Astrocyte of the cerebellum (primary cell): ENCODE measurements at regions not wholly inside any gene's neighbourhood (a gene's known extent, or its start where the extent isn't known, plus 50 kb on each side); places are given as distances from the start of the nearest gene placed in this dataset.

Source experiments
- DNase-seq: peaks from one replicate; pipeline ENCODE4 v3.0.0-alpha.2; 2011; ENCODE audit warnings: low read depth
- H3K4me3 ChIP-seq: 2 replicates; pipeline ENCODE4 v1.5.1; 2011; ENCODE audit warnings: mild to moderate bottlenecking, low read depth, low read length, moderate library complexity
- CTCF ChIP-seq: IDR thresholded peaks from 2 replicates; pipeline ENCODE4 v1.5.1; 2012; ENCODE audit warnings: low read length, low read depth, moderate library complexity, mild to moderate bottlenecking; ENCODE audit errors: missing control alignments
- in situ Hi-C: cut with HindIII; loops from 2 replicates; pipeline ENCODE4 v1.10.0; 2017; ENCODE audit warnings: low sequenced_read_pairs

- DNase-seq, result no peak
- no peak for TF ChIP-seq CTCF
- no peak overlapping the region for H3K4me3 ChIP-seq
- in situ Hi-C loops, result no loop called here
Observed at GRCh38 chr1:79312438-79312837, 305.9 kb upstream of the ADGRL4 start.

- DNase-seq, result no peak
- H3K4me3 ChIP-seq, result no peak overlapping the region
- in situ Hi-C loops, result no loop called here
- TF ChIP-seq CTCF, result no peak
Observed at GRCh38 chr1:79310609-79311008, 304.1 kb upstream of the ADGRL4 start.

- no peak for TF ChIP-seq CTCF
- H3K4me3 ChIP-seq, result no peak overlapping the region
- DNase-seq, result no peak
- in situ Hi-C loops, result no loop called here
Observed at GRCh38 chr1:79304131-79304530, 297.6 kb upstream of the ADGRL4 start.

GRCh38 chr1:79303040-79303439, 296.5 kb upstream of the ADGRL4 start:
- in situ Hi-C loops, result no loop called here
- no peak for DNase-seq
- no peak for TF ChIP-seq CTCF

GRCh38 chr1:79302380-79302930, 295.9 kb upstream of the ADGRL4 start:
- DNase-seq, result no peak
- H3K4me3 ChIP-seq, result no peak overlapping the region
- in situ Hi-C loops, result no loop called here
- no peak for TF ChIP-seq CTCF

More at GRCh38 chr1:79303040-79303439, 296.5 kb upstream of the ADGRL4 start:
- no peak overlapping the region for H3K4me3 ChIP-seq

GRCh38 chr1:79295967-79296366, 289.4 kb upstream of the ADGRL4 start:
- in situ Hi-C loops, result no loop called here
- TF ChIP-seq CTCF, result no peak

More at GRCh38 chr1:79295967-79296366, 289.4 kb upstream of the ADGRL4 start:
- DNase-seq, result no peak
- no peak overlapping the region for H3K4me3 ChIP-seq
